GM12878 (cell line): ENCODE measurements at regions not wholly inside any gene's neighbourhood (a gene's known extent, or its start where the extent isn't known, plus 50 kb on each side); places are given as distances from the start of the nearest gene placed in this dataset.

Source experiments
- ATF7 ChIP-seq: fragments of 450-650 bp; IDR thresholded peaks from 2 replicates; pipeline ENCODE4 v1.6.1; 2016; ENCODE audit warnings: low read depth, mild to moderate bottlenecking
- BCLAF1 ChIP-seq: fragments of 450-650 bp; IDR thresholded peaks from 2 replicates; pipeline ENCODE4 v1.6.1; 2017; ENCODE audit warnings: antibody characterized with exemption, mild to moderate bottlenecking, moderate library complexity
- CTCF ChIP-seq, 3 experiments: IDR thresholded peaks in 2 of 3; conservative IDR thresholded peaks in 1 of 3; 2 replicates each; pipeline ENCODE4 v1.5.1; 2011; ENCODE audit warnings: low read depth in 3 of 3, low read length in 3 of 3, mild to moderate bottlenecking in 3 of 3, control low read depth in 2 of 3, moderate library complexity in 2 of 3, inconsistent platforms in 1 of 3, mixed read lengths in 1 of 3; ENCODE audit not compliant: control insufficient read depth in 2 of 3, insufficient read depth in 1 of 3; ENCODE audit errors: extremely low read depth in 1 of 3
- ELK1 ChIP-seq: IDR thresholded peaks from 2 replicates; pipeline ENCODE4 v1.6.1; 2012; ENCODE audit warnings: low read depth, low read length, improper control_type of control experiment
- EP300 ChIP-seq, 2 experiments: fragments of 150-350 bp in 1 of 2; IDR thresholded peaks; 2 replicates each; pipeline ENCODE4 v1.6.1; 2011 to 2012; ENCODE audit warnings: low read depth in 2 of 2, low read length in 2 of 2, borderline replicate concordance in 1 of 2, improper control_type of control experiment in 1 of 2, inconsistent platforms in 1 of 2; ENCODE audit not compliant: control insufficient read depth in 1 of 2
- EZH2 ChIP-seq: IDR thresholded peaks from 2 replicates; pipeline ENCODE4 v1.6.1; 2012; ENCODE audit warnings: low read depth, mild to moderate bottlenecking, control low read depth, inconsistent platforms, low read length, borderline replicate concordance; ENCODE audit not compliant: control insufficient read depth
- IRF5 ChIP-seq: fragments of 450-650 bp; IDR thresholded peaks from 2 replicates; pipeline ENCODE4 v1.6.1; 2017; ENCODE audit warnings: borderline replicate concordance
- JUND ChIP-seq: IDR thresholded peaks from 2 replicates; pipeline ENCODE4 v1.6.1; 2012; ENCODE audit warnings: low read depth, mild to moderate bottlenecking, low read length, improper control_type of control experiment, moderate library complexity
- MAX ChIP-seq: IDR thresholded peaks from 2 replicates; pipeline ENCODE4 v1.6.1; 2012; ENCODE audit warnings: low read depth, low read length, improper control_type of control experiment
- POLR2A ChIP-seq: IDR thresholded peaks from 2 replicates; pipeline ENCODE4 v1.6.1; 2011; ENCODE audit warnings: low read depth, mild to moderate bottlenecking, low read length
- RBBP5 ChIP-seq: fragments of 200-600 bp; sonication (generic); conservative IDR thresholded peaks from 2 replicates; pipeline ENCODE4 v1.6.1; 2016
- RFX5 ChIP-seq: IDR thresholded peaks from 2 replicates; pipeline ENCODE4 v1.6.1; 2011; ENCODE audit warnings: low read depth, low read length, improper control_type of control experiment

GRCh38 chr7:49037346-49038210 lies 113.2 kb downstream of the CDC14C start:
- TF ChIP-seq CTCF (IDR thresholded peaks at IDR 0.05 in 2 of 3, conservative IDR thresholded peaks at IDR 0.05 in 1 of 3; ENCODE audit: control insufficient read depth in 2 of 3, extremely low read depth in 1 of 3, insufficient read depth in 1 of 3, low read depth in 3 of 3, low read length in 3 of 3): no peak
- TF ChIP-seq RBBP5: no peak
- no peak for TF ChIP-seq MAX
- no peak for TF ChIP-seq ELK1
- TF ChIP-seq EZH2: no peak
- TF ChIP-seq JUND: no peak
- TF ChIP-seq IRF5: no peak
- TF ChIP-seq ATF7: no peak
- no peak for TF ChIP-seq RFX5
- no peak for TF ChIP-seq POLR2A
- no peak for TF ChIP-seq BCLAF1
- no peak for TF ChIP-seq EP300 (IDR thresholded peaks at IDR 0.05; ENCODE audit: borderline replicate concordance in 1 of 2, control insufficient read depth in 1 of 2, low read depth in 2 of 2, low read length in 2 of 2)
